Pulmonary artery endothelial cell (primary cell): ENCODE measurements at regions not wholly inside any gene's neighbourhood (a gene's known extent, or its start where the extent isn't known, plus 50 kb on each side); places are given as distances from the start of the nearest gene placed in this dataset.

ENCODE experiments used
- DNase-seq: peaks from one replicate; pipeline ENCODE4 v3.0.0-alpha.2; 2011; ENCODE audit warnings: low read depth, low spot score

GRCh38 chr9:80560976-80561375 lies 989.2 kb downstream of the TLE4 start:
- DNase-seq: no peak

- no peak for DNase-seq
These were observed 985.5 kb downstream of the TLE4 start for GRCh38 chr9:80557256-80557655.

- DNase-seq: no peak
These were observed 984.9 kb downstream of the TLE4 start for GRCh38 chr9:80556631-80557030.

- no peak for DNase-seq
These were observed 984.1 kb downstream of the TLE4 start for GRCh38 chr9:80555782-80556325.

GRCh38 chr9:80554856-80555255 lies 983.1 kb downstream of the TLE4 start:
- DNase-seq: no peak

GRCh38 chr9:80554301-80554700 lies 982.5 kb downstream of the TLE4 start:
- no peak for DNase-seq

- no peak for DNase-seq
These were observed 981.2 kb downstream of the TLE4 start for GRCh38 chr9:80552931-80553330.

- no peak for DNase-seq
These were observed 978.4 kb downstream of the TLE4 start for GRCh38 chr9:80550181-80550580.

- no peak for DNase-seq
These were observed 975.8 kb downstream of the TLE4 start for GRCh38 chr9:80547613-80548012.

- no peak for DNase-seq
These were observed 968.6 kb downstream of the TLE4 start for GRCh38 chr9:80540387-80540786.

GRCh38 chr9:80538976-80539375 lies 967.2 kb downstream of the TLE4 start:
- no peak for DNase-seq

GRCh38 chr9:80522465-80522864 lies 950.7 kb downstream of the TLE4 start:
- no peak for DNase-seq

GRCh38 chr9:80521151-80521550 lies 949.4 kb downstream of the TLE4 start:
- DNase-seq: no peak

GRCh38 chr9:80520231-80520630 lies 948.5 kb downstream of the TLE4 start:
- DNase-seq: no peak

- DNase-seq: no peak
These were observed 946.7 kb downstream of the TLE4 start for GRCh38 chr9:80518441-80518840.

GRCh38 chr9:80516679-80517078 lies 944.9 kb downstream of the TLE4 start:
- no peak for DNase-seq

- no peak for DNase-seq
These were observed 937.6 kb downstream of the TLE4 start for GRCh38 chr9:80509358-80509757.

- no peak for DNase-seq
These were observed 935.8 kb downstream of the TLE4 start for GRCh38 chr9:80507611-80508010.

GRCh38 chr9:80504601-80505230 lies 933.0 kb downstream of the TLE4 start:
- no peak for DNase-seq

- no peak for DNase-seq
These were observed 932.0 kb downstream of the TLE4 start for GRCh38 chr9:80503671-80504281.

GRCh38 chr9:80502306-80502705 lies 930.5 kb downstream of the TLE4 start:
- DNase-seq: no peak

- no peak for DNase-seq
These were observed 929.9 kb downstream of the TLE4 start for GRCh38 chr9:80501635-80502034.

- no peak for DNase-seq
These were observed 928.5 kb downstream of the TLE4 start for GRCh38 chr9:80500300-80500699.
